ENCODE measurements at regions not wholly inside any gene's neighbourhood (a gene's known extent, or its start where the extent isn't known, plus 50 kb on each side); places are given as distances from the start of the nearest gene placed in this dataset.

- no peak for ATAC-seq
- no TSS peak for BruUV-seq (replicated peaks)
- H2AFZ ChIP-seq (ENCODE audit: low read length) = no peak overlapping the region
- in situ Hi-C loops (cut with HindIII; ENCODE audit: extremely low pct_ligation_motif_present, low pct_unique_long_range_greater_than_20kb) = no loop called here
- no peak overlapping the region for H3K27ac ChIP-seq (ENCODE audit: extremely low read length, insufficient read depth, low read length)
- H3K36me3 ChIP-seq (replicated peaks in 1 of 2; ENCODE audit: control insufficient read depth in 1 of 2, insufficient read depth in 2 of 2, low read length in 2 of 2) = no peaks in the 10 kb centered on the region
- no peak overlapping the region for H3K4me3 ChIP-seq (replicated peaks in 1 of 3; ENCODE audit: insufficient read depth in 1 of 3, low read depth in 2 of 3, low read length in 3 of 3)
- 2% methylated on average over 2 of the region's 2 CpGs for WGBS (ENCODE audit: low lambda C conversion rate)
- intact Hi-C loops (cut with micrococcal nuclease; ENCODE audit: unreplicated experiment) = no loop called here
- H4K20me1 ChIP-seq (ENCODE audit: insufficient read depth, low read length) = no peaks in the 10 kb centered on the region
- H3K27me3 ChIP-seq (ENCODE audit: control insufficient read depth in 1 of 2, insufficient read depth in 2 of 2, low read length in 2 of 2) = no peaks in the 10 kb centered on the region
- H3K9me3 ChIP-seq (ENCODE audit: low read length) = no peaks in the 10 kb centered on the region
- no peak for TF ChIP-seq MBNL3 (CRISPR knock-in tag; conservative IDR thresholded peaks at IDR 0.05)
- TF ChIP-seq HOXA7 (CRISPR knock-in tag; IDR thresholded peaks at IDR 0.05) = no peak
- TF ChIP-seq, protein P1, sequence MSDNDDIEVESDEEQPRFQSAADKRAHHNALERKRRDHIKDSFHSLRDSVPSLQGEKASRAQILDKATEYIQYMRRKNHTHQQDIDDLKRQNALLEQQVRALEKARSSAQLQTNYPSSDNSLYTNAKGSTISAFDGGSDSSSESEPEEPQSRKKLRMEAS (IDR thresholded peaks at IDR 0.05) = no peak
- TF ChIP-seq, protein P2, sequence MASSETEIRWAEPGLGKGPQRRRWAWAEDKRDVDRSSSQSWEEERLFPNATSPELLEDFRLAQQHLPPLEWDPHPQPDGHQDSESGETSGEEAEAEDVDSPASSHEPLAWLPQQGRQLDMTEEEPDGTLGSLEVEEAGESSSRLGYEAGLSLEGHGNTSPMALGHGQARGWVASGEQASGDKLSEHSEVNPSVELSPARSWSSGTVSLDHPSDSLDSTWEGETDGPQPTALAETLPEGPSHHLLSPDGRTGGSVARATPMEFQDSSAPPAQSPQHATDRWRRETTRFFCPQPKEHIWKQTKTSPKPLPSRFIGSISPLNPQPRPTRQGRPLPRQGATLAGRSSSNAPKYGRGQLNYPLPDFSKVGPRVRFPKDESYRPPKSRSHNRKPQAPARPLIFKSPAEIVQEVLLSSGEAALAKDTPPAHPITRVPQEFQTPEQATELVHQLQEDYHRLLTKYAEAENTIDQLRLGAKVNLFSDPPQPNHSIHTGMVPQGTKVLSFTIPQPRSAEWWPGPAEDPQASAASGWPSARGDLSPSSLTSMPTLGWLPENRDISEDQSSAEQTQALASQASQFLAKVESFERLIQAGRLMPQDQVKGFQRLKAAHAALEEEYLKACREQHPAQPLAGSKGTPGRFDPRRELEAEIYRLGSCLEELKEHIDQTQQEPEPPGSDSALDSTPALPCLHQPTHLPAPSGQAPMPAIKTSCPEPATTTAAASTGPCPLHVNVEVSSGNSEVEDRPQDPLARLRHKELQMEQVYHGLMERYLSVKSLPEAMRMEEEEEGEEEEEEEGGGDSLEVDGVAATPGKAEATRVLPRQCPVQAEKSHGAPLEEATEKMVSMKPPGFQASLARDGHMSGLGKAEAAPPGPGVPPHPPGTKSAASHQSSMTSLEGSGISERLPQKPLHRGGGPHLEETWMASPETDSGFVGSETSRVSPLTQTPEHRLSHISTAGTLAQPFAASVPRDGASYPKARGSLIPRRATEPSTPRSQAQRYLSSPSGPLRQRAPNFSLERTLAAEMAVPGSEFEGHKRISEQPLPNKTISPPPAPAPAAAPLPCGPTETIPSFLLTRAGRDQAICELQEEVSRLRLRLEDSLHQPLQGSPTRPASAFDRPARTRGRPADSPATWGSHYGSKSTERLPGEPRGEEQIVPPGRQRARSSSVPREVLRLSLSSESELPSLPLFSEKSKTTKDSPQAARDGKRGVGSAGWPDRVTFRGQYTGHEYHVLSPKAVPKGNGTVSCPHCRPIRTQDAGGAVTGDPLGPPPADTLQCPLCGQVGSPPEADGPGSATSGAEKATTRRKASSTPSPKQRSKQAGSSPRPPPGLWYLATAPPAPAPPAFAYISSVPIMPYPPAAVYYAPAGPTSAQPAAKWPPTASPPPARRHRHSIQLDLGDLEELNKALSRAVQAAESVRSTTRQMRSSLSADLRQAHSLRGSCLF (CRISPR knock-in tag; IDR thresholded peaks at IDR 0.05; ENCODE audit: borderline replicate concordance) = no peak
- TF ChIP-seq ZNF230 (CRISPR knock-in tag; IDR thresholded peaks at IDR 0.05) = no peak
- no peak for TF ChIP-seq ZNF274 (CRISPR knock-in tag; IDR thresholded peaks at IDR 0.05)
- TF ChIP-seq ZNF547 (CRISPR knock-in tag; IDR thresholded peaks at IDR 0.05) = no peak
- TF ChIP-seq ZFP1 (CRISPR knock-in tag; IDR thresholded peaks at IDR 0.05) = no peak
- TF ChIP-seq ZSCAN29 (CRISPR knock-in tag; conservative IDR thresholded peaks at IDR 0.05) = no peak
- CTCF ChIA-PET (ENCODE audit: low intra/inter-chr PET ratio, low total read pairs) = no interaction called here
- DNase-seq (ENCODE audit: low spot score) = no peak
- no peak overlapping the region for H3K4me2 ChIP-seq (ENCODE audit: low read depth, low read length)
- POLR2A ChIA-PET = no interaction called here
- no peaks in the 10 kb centered on the region for H3K79me2 ChIP-seq (ENCODE audit: insufficient read depth, low read length)
- no peak for FAIRE-seq
- no peak overlapping the region for H3K9ac ChIP-seq (ENCODE audit: insufficient read depth, low read depth, low read length)
- H3K4me1 ChIP-seq (ENCODE audit: insufficient read depth, low read length) = no peaks in the 10 kb centered on the region
Observed at GRCh38 chr9:75422944-75423522, 334.7 kb downstream of the OSTF1 start.
